ENCODE measurements at regions not wholly inside any gene's neighbourhood (a gene's known extent, or its start where the extent isn't known, plus 50 kb on each side); places are given as distances from the start of the nearest gene placed in this dataset.

GRCh38 chr9:106529616-106530015 lies 333.4 kb upstream of the ZNF462 start:
- no peaks in the 10 kb centered on the region for H3K36me3 ChIP-seq (ENCODE audit: insufficient read depth)
- no peak overlapping the region for H3K27ac ChIP-seq
- no peak overlapping the region for H3K4me3 ChIP-seq (IDR thresholded peaks at IDR 0.05; ENCODE audit: insufficient read depth, low read depth, low read length)
- peaks cover under 1% of the 10 kb centered on the region for H3K4me1 ChIP-seq (ENCODE audit: low read depth, poor library complexity, severe bottlenecking)
- H4K20me1 ChIP-seq (ENCODE audit: insufficient read depth): no peaks in the 10 kb centered on the region
- no peaks in the 10 kb centered on the region for H3K79me2 ChIP-seq (ENCODE audit: insufficient read depth, low read depth)
- H3K9ac ChIP-seq: no peak overlapping the region
- TF ChIP-seq CTCF (conservative IDR thresholded peaks at IDR 0.05; ENCODE audit: low read depth, low read length): no peak
- H3K4me2 ChIP-seq: no peak overlapping the region
- H2AFZ ChIP-seq (ENCODE audit: low read depth): no peak overlapping the region
- no peaks in the 10 kb centered on the region for H3K27me3 ChIP-seq (ENCODE audit: insufficient read depth, low read depth)

- H3K4me1 ChIP-seq (ENCODE audit: low read depth, poor library complexity, severe bottlenecking): peaks cover 6% of the 10 kb centered on the region
- no peaks in the 10 kb centered on the region for H3K36me3 ChIP-seq (ENCODE audit: insufficient read depth)
Measured at GRCh38 chr9:106531491-106531890, 331.5 kb upstream of the ZNF462 start.

GRCh38 chr9:106532306-106533015 lies 330.5 kb upstream of the ZNF462 start:
- no peak for TF ChIP-seq CTCF (conservative IDR thresholded peaks at IDR 0.05; ENCODE audit: low read depth, low read length)

More at GRCh38 chr9:106531491-106531890, 331.5 kb upstream of the ZNF462 start:
- H3K4me2 ChIP-seq: no peak overlapping the region
- TF ChIP-seq CTCF (conservative IDR thresholded peaks at IDR 0.05; ENCODE audit: low read depth, low read length): no peak
- H3K27ac ChIP-seq: no peak overlapping the region
- no peaks in the 10 kb centered on the region for H4K20me1 ChIP-seq (ENCODE audit: insufficient read depth)
- H3K9ac ChIP-seq: no peak overlapping the region
- H3K79me2 ChIP-seq (ENCODE audit: insufficient read depth, low read depth): no peaks in the 10 kb centered on the region
- H3K4me3 ChIP-seq (IDR thresholded peaks at IDR 0.05; ENCODE audit: insufficient read depth, low read depth, low read length): no peak overlapping the region
- H2AFZ ChIP-seq (ENCODE audit: low read depth): no peak overlapping the region
- no peaks in the 10 kb centered on the region for H3K27me3 ChIP-seq (ENCODE audit: insufficient read depth, low read depth)

GRCh38 chr9:106534800-106535199 lies 328.2 kb upstream of the ZNF462 start:
- no peaks in the 10 kb centered on the region for H3K79me2 ChIP-seq (ENCODE audit: insufficient read depth, low read depth)
- H3K4me3 ChIP-seq (IDR thresholded peaks at IDR 0.05; ENCODE audit: insufficient read depth, low read depth, low read length): no peak overlapping the region
- no peak overlapping the region for H2AFZ ChIP-seq (ENCODE audit: low read depth)
- no peaks in the 10 kb centered on the region for H4K20me1 ChIP-seq (ENCODE audit: insufficient read depth)
- H3K4me1 ChIP-seq (ENCODE audit: low read depth, poor library complexity, severe bottlenecking): peaks cover 6% of the 10 kb centered on the region
- TF ChIP-seq CTCF (conservative IDR thresholded peaks at IDR 0.05; ENCODE audit: low read depth, low read length): no peak
- H3K27me3 ChIP-seq (ENCODE audit: insufficient read depth, low read depth): no peaks in the 10 kb centered on the region
- no peak overlapping the region for H3K4me2 ChIP-seq
- H3K36me3 ChIP-seq (ENCODE audit: insufficient read depth): no peaks in the 10 kb centered on the region
- H3K9ac ChIP-seq: no peak overlapping the region
- no peak overlapping the region for H3K27ac ChIP-seq

More at GRCh38 chr9:106532306-106533015, 330.5 kb upstream of the ZNF462 start:
- no peaks in the 10 kb centered on the region for H3K79me2 ChIP-seq (ENCODE audit: insufficient read depth, low read depth)
- no peaks in the 10 kb centered on the region for H3K36me3 ChIP-seq (ENCODE audit: insufficient read depth)
- H3K4me1 ChIP-seq (ENCODE audit: low read depth, poor library complexity, severe bottlenecking): peaks cover 6% of the 10 kb centered on the region
- H3K4me3 ChIP-seq (IDR thresholded peaks at IDR 0.05; ENCODE audit: insufficient read depth, low read depth, low read length): no peak overlapping the region
- H3K27ac ChIP-seq: no peak overlapping the region
- H3K9ac ChIP-seq: no peak overlapping the region
- no peaks in the 10 kb centered on the region for H3K27me3 ChIP-seq (ENCODE audit: insufficient read depth, low read depth)
- H2AFZ ChIP-seq (ENCODE audit: low read depth): no peak overlapping the region
- no peaks in the 10 kb centered on the region for H4K20me1 ChIP-seq (ENCODE audit: insufficient read depth)
- no peak overlapping the region for H3K4me2 ChIP-seq

Measured in KMS-11 (cell line).